ENCODE measurements at regions not wholly inside any gene's neighbourhood (a gene's known extent, or its start where the extent isn't known, plus 50 kb on each side); places are given as distances from the start of the nearest gene placed in this dataset.
A peak's percentile ranks its signal among the peaks of the same experiment; 100 is the strongest.

DNA sequence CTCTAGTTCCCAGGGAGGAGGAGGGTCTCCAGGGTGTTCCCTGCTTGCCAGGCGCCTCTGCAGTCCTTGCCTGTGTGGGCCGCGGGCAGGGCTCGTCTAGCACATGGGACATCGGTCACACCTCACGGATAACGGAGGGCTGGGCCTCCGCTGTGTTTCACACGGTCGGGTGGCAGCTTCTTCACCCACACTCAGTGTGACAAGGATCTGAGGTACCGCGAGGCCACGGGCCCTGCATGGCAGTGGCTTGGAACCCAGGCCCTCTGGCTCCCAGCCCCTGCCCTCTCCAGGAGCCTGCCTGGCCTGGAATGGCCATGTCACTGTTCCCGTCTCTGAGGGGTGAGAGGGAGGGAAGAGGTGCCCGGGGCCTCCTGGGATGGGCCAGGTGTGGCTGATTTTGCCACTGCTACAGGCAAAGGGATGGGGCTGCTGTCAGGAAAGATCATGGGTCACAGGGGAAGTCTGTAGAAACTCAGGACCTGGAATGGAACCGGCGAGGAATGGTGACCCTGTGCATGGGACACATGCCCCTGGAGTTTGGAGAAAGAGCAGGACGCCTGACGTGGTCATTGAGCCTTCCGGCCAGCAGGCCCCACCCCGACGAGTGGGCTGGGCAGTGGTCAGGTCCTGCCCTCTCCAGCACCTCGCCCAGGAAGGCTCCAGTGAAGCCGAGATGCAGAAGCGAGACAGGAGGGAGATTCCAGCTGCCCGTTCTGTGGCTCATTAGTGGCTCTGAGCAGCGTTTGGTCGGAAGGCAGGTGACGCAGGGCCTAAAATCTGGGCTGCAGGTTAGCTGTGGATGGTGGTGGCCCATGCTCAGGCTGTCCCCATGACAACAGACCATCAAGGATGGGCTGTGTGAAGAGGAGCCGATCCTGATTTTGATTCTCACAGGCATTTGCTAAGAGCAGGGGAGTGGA lies 76.5 kb upstream of the GSE1 start (continued):
- TF ChIP-seq, protein P1, sequence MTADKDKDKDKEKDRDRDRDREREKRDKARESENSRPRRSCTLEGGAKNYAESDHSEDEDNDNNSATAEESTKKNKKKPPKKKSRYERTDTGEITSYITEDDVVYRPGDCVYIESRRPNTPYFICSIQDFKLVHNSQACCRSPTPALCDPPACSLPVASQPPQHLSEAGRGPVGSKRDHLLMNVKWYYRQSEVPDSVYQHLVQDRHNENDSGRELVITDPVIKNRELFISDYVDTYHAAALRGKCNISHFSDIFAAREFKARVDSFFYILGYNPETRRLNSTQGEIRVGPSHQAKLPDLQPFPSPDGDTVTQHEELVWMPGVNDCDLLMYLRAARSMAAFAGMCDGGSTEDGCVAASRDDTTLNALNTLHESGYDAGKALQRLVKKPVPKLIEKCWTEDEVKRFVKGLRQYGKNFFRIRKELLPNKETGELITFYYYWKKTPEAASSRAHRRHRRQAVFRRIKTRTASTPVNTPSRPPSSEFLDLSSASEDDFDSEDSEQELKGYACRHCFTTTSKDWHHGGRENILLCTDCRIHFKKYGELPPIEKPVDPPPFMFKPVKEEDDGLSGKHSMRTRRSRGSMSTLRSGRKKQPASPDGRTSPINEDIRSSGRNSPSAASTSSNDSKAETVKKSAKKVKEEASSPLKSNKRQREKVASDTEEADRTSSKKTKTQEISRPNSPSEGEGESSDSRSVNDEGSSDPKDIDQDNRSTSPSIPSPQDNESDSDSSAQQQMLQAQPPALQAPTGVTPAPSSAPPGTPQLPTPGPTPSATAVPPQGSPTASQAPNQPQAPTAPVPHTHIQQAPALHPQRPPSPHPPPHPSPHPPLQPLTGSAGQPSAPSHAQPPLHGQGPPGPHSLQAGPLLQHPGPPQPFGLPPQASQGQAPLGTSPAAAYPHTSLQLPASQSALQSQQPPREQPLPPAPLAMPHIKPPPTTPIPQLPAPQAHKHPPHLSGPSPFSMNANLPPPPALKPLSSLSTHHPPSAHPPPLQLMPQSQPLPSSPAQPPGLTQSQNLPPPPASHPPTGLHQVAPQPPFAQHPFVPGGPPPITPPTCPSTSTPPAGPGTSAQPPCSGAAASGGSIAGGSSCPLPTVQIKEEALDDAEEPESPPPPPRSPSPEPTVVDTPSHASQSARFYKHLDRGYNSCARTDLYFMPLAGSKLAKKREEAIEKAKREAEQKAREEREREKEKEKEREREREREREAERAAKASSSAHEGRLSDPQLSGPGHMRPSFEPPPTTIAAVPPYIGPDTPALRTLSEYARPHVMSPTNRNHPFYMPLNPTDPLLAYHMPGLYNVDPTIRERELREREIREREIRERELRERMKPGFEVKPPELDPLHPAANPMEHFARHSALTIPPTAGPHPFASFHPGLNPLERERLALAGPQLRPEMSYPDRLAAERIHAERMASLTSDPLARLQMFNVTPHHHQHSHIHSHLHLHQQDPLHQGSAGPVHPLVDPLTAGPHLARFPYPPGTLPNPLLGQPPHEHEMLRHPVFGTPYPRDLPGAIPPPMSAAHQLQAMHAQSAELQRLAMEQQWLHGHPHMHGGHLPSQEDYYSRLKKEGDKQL (CRISPR knock-in tag; IDR thresholded peaks at IDR 0.05; ENCODE audit: low read depth) = no peak
- TF ChIP-seq TSC22D2 (CRISPR knock-in tag; IDR thresholded peaks at IDR 0.05; ENCODE audit: borderline replicate concordance) (peak; percentile 62; the same call in 1 of the 2 replicates), RELA (CRISPR knock-in tag; IDR thresholded peaks at IDR 0.05) (no peak), FOSL2 (CRISPR knock-in tag; IDR thresholded peaks at IDR 0.05) (peak; percentile 42; the same call in 1 of the 2 replicates), ZNF577 (CRISPR knock-in tag; IDR thresholded peaks at IDR 0.05; ENCODE audit: borderline replicate concordance, low read depth) (no peak), IRF2 (CRISPR knock-in tag; IDR thresholded peaks at IDR 0.05) (no peak; the same call in 1 of the 2 replicates), ZNF382 (CRISPR knock-in tag; IDR thresholded peaks at IDR 0.05; ENCODE audit: borderline replicate concordance) (no peak), ZNF354B (CRISPR knock-in tag; IDR thresholded peaks at IDR 0.05) (no peak), ZNF570 (CRISPR knock-in tag; IDR thresholded peaks at IDR 0.05; ENCODE audit: borderline replicate concordance) (no peak), SRSF4 (IDR thresholded peaks at IDR 0.05; ENCODE audit: low read depth, low read length, poor library complexity, severe bottlenecking) (no peak), ZIK1 (CRISPR knock-in tag; IDR thresholded peaks at IDR 0.05; ENCODE audit: borderline replicate concordance, low read depth) (peak; percentile 12; the same call in 1 of the 2 replicates), ZNF776 (CRISPR knock-in tag; IDR thresholded peaks at IDR 0.05) (no peak), ZNF678 (CRISPR knock-in tag; IDR thresholded peaks at IDR 0.05) (no peak)
- TF ChIP-seq, protein P2, sequence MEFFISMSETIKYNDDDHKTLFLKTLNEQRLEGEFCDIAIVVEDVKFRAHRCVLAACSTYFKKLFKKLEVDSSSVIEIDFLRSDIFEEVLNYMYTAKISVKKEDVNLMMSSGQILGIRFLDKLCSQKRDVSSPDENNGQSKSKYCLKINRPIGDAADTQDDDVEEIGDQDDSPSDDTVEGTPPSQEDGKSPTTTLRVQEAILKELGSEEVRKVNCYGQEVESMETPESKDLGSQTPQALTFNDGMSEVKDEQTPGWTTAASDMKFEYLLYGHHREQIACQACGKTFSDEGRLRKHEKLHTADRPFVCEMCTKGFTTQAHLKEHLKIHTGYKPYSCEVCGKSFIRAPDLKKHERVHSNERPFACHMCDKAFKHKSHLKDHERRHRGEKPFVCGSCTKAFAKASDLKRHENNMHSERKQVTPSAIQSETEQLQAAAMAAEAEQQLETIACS (CRISPR knock-in tag; IDR thresholded peaks at IDR 0.05) = no peak
- TF ChIP-seq, protein P3, sequence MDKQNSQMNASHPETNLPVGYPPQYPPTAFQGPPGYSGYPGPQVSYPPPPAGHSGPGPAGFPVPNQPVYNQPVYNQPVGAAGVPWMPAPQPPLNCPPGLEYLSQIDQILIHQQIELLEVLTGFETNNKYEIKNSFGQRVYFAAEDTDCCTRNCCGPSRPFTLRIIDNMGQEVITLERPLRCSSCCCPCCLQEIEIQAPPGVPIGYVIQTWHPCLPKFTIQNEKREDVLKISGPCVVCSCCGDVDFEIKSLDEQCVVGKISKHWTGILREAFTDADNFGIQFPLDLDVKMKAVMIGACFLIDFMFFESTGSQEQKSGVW (CRISPR knock-in tag; IDR thresholded peaks at IDR 0.05; ENCODE audit: borderline replicate concordance) = no peak
- TF ChIP-seq, protein P4, sequence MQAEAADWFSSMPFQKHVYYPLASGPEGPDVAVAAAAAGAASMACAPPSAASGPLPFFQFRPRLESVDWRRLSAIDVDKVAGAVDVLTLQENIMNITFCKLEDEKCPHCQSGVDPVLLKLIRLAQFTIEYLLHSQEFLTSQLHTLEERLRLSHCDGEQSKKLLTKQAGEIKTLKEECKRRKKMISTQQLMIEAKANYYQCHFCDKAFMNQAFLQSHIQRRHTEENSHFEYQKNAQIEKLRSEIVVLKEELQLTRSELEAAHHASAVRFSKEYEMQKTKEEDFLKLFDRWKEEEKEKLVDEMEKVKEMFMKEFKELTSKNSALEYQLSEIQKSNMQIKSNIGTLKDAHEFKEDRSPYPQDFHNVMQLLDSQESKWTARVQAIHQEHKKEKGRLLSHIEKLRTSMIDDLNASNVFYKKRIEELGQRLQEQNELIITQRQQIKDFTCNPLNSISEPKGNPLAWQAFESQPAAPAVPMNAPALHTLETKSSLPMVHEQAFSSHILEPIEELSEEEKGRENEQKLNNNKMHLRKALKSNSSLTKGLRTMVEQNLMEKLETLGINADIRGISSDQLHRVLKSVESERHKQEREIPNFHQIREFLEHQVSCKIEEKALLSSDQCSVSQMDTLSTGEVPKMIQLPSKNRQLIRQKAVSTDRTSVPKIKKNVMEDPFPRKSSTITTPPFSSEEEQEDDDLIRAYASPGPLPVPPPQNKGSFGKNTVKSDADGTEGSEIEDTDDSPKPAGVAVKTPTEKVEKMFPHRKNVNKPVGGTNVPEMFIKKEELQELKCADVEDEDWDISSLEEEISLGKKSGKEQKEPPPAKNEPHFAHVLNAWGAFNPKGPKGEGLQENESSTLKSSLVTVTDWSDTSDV (CRISPR knock-in tag; IDR thresholded peaks at IDR 0.05) = peak; percentile 55; the same call in 1 of the 2 replicates
